ENCODE measurements at regions not wholly inside any gene's neighbourhood (a gene's known extent, or its start where the extent isn't known, plus 50 kb on each side); places are given as distances from the start of the nearest gene placed in this dataset.

DNA sequence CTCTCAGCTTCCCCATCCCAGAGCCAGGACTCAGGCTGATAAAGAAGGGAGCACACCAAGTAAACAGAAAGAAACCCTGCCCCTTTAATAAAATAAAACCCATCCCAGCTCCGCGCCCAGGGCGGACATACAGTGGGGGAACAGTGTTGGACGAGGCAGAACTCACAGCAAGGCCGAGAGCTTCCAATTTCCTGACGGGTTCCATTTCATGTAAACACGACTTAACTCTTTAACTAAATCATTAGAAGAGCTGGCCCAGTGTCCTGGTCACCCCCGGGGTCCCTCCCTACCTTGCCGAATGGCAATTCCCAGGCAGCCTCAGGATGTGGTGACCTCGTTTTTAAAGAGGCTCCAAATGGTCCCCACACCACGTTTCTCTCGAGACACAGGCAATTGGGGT, 340.7 kb downstream of the FOXL1 start:
- Mint-ChIP-seq H3K4me1 (no peaks in the 10 kb centered on the region), H3K27ac (no peak overlapping the region), H3K36me3 (no peaks in the 10 kb centered on the region), H3K4me3 (no peak overlapping the region), H3K27me3 (ENCODE audit: low read depth in 2 of 2) (peaks cover 7 to 22% of the 10 kb centered on the region in 2 donors), H3K9me3 (no peaks in the 10 kb centered on the region)
- Histone ChIP-seq H3K36me3 (ENCODE audit: control insufficient read depth, insufficient read depth, low read length) (no peaks in the 10 kb centered on the region), H3K27ac (ENCODE audit: low read length) (no peak overlapping the region), H3K27me3 (ENCODE audit: control insufficient read depth, insufficient read depth, low read length) (no peaks in the 10 kb centered on the region), H3K4me3 (ENCODE audit: low read length) (no peak overlapping the region), H3K4me1 (ENCODE audit: control insufficient read depth, insufficient read depth, low read length) (no peaks in the 10 kb centered on the region), H3K9me3 (ENCODE audit: control insufficient read depth, insufficient read depth, low read length) (no peaks in the 10 kb centered on the region)
- intact Hi-C loops (cut with micrococcal nuclease) = no loop called here
- DNase-seq = no peak
- 76% methylated on average over 12 of the region's 12 CpGs for WGBS (ENCODE audit: insufficient coverage)
- TF ChIP-seq, protein P1, sequence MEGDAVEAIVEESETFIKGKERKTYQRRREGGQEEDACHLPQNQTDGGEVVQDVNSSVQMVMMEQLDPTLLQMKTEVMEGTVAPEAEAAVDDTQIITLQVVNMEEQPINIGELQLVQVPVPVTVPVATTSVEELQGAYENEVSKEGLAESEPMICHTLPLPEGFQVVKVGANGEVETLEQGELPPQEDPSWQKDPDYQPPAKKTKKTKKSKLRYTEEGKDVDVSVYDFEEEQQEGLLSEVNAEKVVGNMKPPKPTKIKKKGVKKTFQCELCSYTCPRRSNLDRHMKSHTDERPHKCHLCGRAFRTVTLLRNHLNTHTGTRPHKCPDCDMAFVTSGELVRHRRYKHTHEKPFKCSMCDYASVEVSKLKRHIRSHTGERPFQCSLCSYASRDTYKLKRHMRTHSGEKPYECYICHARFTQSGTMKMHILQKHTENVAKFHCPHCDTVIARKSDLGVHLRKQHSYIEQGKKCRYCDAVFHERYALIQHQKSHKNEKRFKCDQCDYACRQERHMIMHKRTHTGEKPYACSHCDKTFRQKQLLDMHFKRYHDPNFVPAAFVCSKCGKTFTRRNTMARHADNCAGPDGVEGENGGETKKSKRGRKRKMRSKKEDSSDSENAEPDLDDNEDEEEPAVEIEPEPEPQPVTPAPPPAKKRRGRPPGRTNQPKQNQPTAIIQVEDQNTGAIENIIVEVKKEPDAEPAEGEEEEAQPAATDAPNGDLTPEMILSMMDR (IDR thresholded peaks at IDR 0.05) = no peak
- ATAC-seq = no peak

DNA sequence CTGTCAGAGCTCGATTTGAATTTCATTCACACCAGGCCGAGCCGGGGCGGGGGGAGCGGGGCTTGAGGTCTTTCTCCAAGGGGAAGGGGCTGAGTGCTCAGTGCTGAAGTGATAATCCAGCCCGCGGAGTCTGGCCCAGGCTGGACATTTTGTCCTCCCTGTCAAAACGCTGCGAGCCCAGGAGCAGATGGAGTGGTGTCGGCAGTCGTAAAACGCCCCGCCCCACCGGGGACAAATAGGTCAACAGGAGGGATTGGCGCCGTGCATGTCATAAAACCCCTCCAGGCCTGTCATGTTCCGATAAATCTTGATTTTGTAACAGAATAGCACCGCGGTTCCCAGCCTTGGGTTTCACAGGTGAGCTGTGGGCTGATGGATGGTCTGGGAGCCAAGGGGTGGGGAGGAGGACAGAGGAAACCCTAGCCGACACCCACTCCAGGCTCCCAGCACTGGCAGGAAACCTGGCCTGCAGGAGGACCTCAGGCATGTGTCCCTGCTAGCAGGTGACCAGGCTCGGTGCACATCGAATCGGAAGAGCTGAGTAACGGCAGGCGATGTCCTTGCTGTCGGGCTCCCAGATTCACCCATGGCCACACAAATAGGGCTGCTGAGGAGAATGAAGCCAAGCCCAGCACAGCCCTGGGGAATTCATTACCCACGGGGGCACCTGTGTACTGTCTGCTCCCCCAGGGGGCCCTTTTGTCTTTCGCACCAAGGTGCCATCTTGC, 341.4 kb downstream of the FOXL1 start:
- Histone ChIP-seq H3K9me3 (ENCODE audit: control insufficient read depth, insufficient read depth, low read length) (no peaks in the 10 kb centered on the region), H3K4me1 (ENCODE audit: control insufficient read depth, insufficient read depth, low read length) (no peaks in the 10 kb centered on the region), H3K36me3 (ENCODE audit: control insufficient read depth, insufficient read depth, low read length) (no peaks in the 10 kb centered on the region), H3K4me3 (ENCODE audit: low read length) (no peak overlapping the region), H3K27ac (ENCODE audit: low read length) (no peak overlapping the region), H3K27me3 (ENCODE audit: control insufficient read depth, insufficient read depth, low read length) (peaks cover under 1% of the 10 kb centered on the region)
- Mint-ChIP-seq H3K9me3 (no peaks in the 10 kb centered on the region), H3K27ac (no peak overlapping the region), H3K27me3 (ENCODE audit: low read depth in 2 of 2) (peaks cover 11 to 26% of the 10 kb centered on the region in 2 donors), H3K4me1 (no peaks in the 10 kb centered on the region), H3K4me3 (no peak overlapping the region), H3K36me3 (no peaks in the 10 kb centered on the region)
- ATAC-seq (no peak), DNase-seq (no peak)
- WGBS (ENCODE audit: insufficient coverage) = 70% methylated on average over 28 of the region's 28 CpGs
- intact Hi-C loops (cut with micrococcal nuclease) = no loop called here
- TF ChIP-seq, protein P1 (IDR thresholded peaks at IDR 0.05) = no peak

- intact Hi-C loops (cut with micrococcal nuclease) = no loop called here
- H3K27ac Mint-ChIP-seq = no peak overlapping the region
These were observed 342.9 kb downstream of the FOXL1 start for GRCh38 chr16:86921289-86921688.

More at GRCh38 chr16:86921289-86921688, 342.9 kb downstream of the FOXL1 start:
- Histone ChIP-seq H3K36me3 (ENCODE audit: control insufficient read depth, insufficient read depth, low read length) (no peaks in the 10 kb centered on the region), H3K27ac (ENCODE audit: low read length) (no peak overlapping the region), H3K27me3 (ENCODE audit: control insufficient read depth, insufficient read depth, low read length) (peaks cover 12% of the 10 kb centered on the region), H3K9me3 (ENCODE audit: control insufficient read depth, insufficient read depth, low read length) (no peaks in the 10 kb centered on the region), H3K4me3 (ENCODE audit: low read length) (no peak overlapping the region), H3K4me1 (ENCODE audit: control insufficient read depth, insufficient read depth, low read length) (no peaks in the 10 kb centered on the region)
- no peaks in the 10 kb centered on the region for H3K36me3 Mint-ChIP-seq
- no peaks in the 10 kb centered on the region for H3K4me1 Mint-ChIP-seq
- peaks cover 19 to 39% of the 10 kb centered on the region in 2 donors for H3K27me3 Mint-ChIP-seq (ENCODE audit: low read depth in 2 of 2)
- H3K4me3 Mint-ChIP-seq = no peak overlapping the region
- ATAC-seq (no peak), DNase-seq (no peak)
- no peaks in the 10 kb centered on the region for H3K9me3 Mint-ChIP-seq
- WGBS (ENCODE audit: insufficient coverage) = 95% methylated on average over 4 of the region's 4 CpGs
- TF ChIP-seq, protein P1 (IDR thresholded peaks at IDR 0.05) = no peak

Measured in natural killer cell (primary cell).